ENCODE measurements at regions not wholly inside any gene's neighbourhood (a gene's known extent, or its start where the extent isn't known, plus 50 kb on each side); places are given as distances from the start of the nearest gene placed in this dataset.

- H2BK12ac ChIP-seq (ENCODE audit: insufficient read length, low read depth, low read length), result no peak overlapping the region
- no peak overlapping the region for H2BK5ac ChIP-seq (ENCODE audit: insufficient read length, low read length)
- H2BK15ac ChIP-seq (ENCODE audit: low read depth, low read length), result no peak overlapping the region
- H4K8ac ChIP-seq (replicated peaks; ENCODE audit: insufficient read length, low read depth, low read length), result no peak overlapping the region
- H3K4me1 ChIP-seq (ENCODE audit: insufficient read depth, low read length), result peaks cover 9% of the 10 kb centered on the region; the same call in 1 of the 2 replicates
- no peak for DNase-seq
- no peak overlapping the region for H3K4me3 Mint-ChIP-seq
- H3K27ac Mint-ChIP-seq, result peak overlapping the region in 1 of 3 experiments; percentile 41; a peak in 1 of 7 replicates
- TF ChIP-seq CTCF (conservative IDR thresholded peaks at IDR 0.05), result no peak
- no peaks in the 10 kb centered on the region for H3K79me2 ChIP-seq (ENCODE audit: insufficient read depth, low read length)
- no peak overlapping the region; the same call in 1 of the 2 replicates for H3K14ac ChIP-seq (ENCODE audit: insufficient read depth, low read length)
- H2BK120ac ChIP-seq (ENCODE audit: low read depth, low read length, poor library complexity, severe bottlenecking), result no peak overlapping the region
- no peak overlapping the region for H3K23ac ChIP-seq (ENCODE audit: insufficient read length, low read depth, low read length)
- H2AK5ac ChIP-seq (ENCODE audit: insufficient read length, low read length), result no peak overlapping the region
- peak overlapping the region; percentile 27 for H3K18ac ChIP-seq (ENCODE audit: insufficient read length, low read depth, low read length)
- H3K56ac ChIP-seq (ENCODE audit: insufficient read length, low read depth, low read length), result no peak overlapping the region
- H3K9me3 ChIP-seq (ENCODE audit: control insufficient read depth, low read depth, low read length), result no peaks in the 10 kb centered on the region
- H2BK20ac ChIP-seq (ENCODE audit: low read depth, low read length, poor library complexity, severe bottlenecking), result no peak overlapping the region
- H3K27ac ChIP-seq (ENCODE audit: insufficient read length, low read depth, low read length), result no peak overlapping the region
- peaks cover 0 to 4% (median 0%) of the 10 kb centered on the region in 3 experiments; a peak in 1 of 7 replicates for H3K36me3 Mint-ChIP-seq (ENCODE audit: insufficient read depth in 1 of 3, low read depth in 3 of 3)
- no peak overlapping the region for H4K91ac ChIP-seq (ENCODE audit: insufficient read length, low read depth, low read length)
- no peaks in the 10 kb centered on the region for H3K27me3 ChIP-seq (ENCODE audit: insufficient read depth, low read length)
- peaks cover 16 to 28% of the 10 kb centered on the region in 2 experiments for H3K4me1 Mint-ChIP-seq
- no peaks in the 10 kb centered on the region for H3K79me1 ChIP-seq (ENCODE audit: insufficient read depth, low read depth, low read length, poor library complexity, severe bottlenecking)
- H3K4me2 ChIP-seq (ENCODE audit: insufficient read depth, insufficient read length, low read length), result no peak overlapping the region
- H3K9ac ChIP-seq (ENCODE audit: extremely low read depth, insufficient read length, low read length), result no peak overlapping the region
- peaks cover 5 to 6% of the 10 kb centered on the region in 2 experiments; a peak in 4 of 5 replicates for H3K9me3 Mint-ChIP-seq
- H3K4ac ChIP-seq (ENCODE audit: low read depth, low read length), result no peak overlapping the region
- H4K5ac ChIP-seq (ENCODE audit: insufficient read length, low read depth, low read length), result no peak overlapping the region
- peaks cover 39% of the 10 kb centered on the region for H3K27me3 Mint-ChIP-seq (ENCODE audit: low read depth)
- WGBS (ENCODE audit: extremely low coverage, insufficient read length, low lambda C conversion rate), result no CpG with 5 or more reads among the region's 7 CpGs
- H4K20me1 ChIP-seq (ENCODE audit: control insufficient read depth, insufficient read depth, insufficient read length), result no peaks in the 10 kb centered on the region
- no peak overlapping the region for H2AFZ ChIP-seq (ENCODE audit: low read length)
- no peaks in the 10 kb centered on the region for H3K23me2 ChIP-seq (ENCODE audit: insufficient read length, low read depth, low read length, poor library complexity, severe bottlenecking)
- no peak overlapping the region for H3T11ph ChIP-seq (ENCODE audit: low read length)
These were observed 312.5 kb downstream of the SHQ1 start for GRCh38 chr3:72535772-72536171.

All from H9 (cell line).